Upper lobe of left lung (tissue), 4 donors: ENCODE measurements at regions not wholly inside any gene's neighbourhood (a gene's known extent, or its start where the extent isn't known, plus 50 kb on each side); places are given as distances from the start of the nearest gene placed in this dataset.

Experiments
- EP300 ChIP-seq, 4 donors: sonication (generic); formaldehyde crosslinking; IDR thresholded peaks; one replicate each; pipeline ENCODE4 v1.5.1; 2017; ENCODE audit warnings: antibody characterized with exemption in 4 of 4, control low read depth in 2 of 4
- POLR2A ChIP-seq, 4 donors: fragments of 450-650 bp; IDR thresholded peaks; one replicate each; pipeline ENCODE4 v1.5.1; 2016 to 2017; ENCODE audit warnings: antibody characterized with exemption in 4 of 4, mild to moderate bottlenecking in 2 of 4

- TF ChIP-seq POLR2A (IDR thresholded peaks at IDR 0.05): no peak
- no peak for TF ChIP-seq EP300 (IDR thresholded peaks at IDR 0.05)
Observed at GRCh38 chr22:48453751-48454485, 1373.8 kb downstream of the BRD1 start.
